ENCODE measurements at regions not wholly inside any gene's neighbourhood (a gene's known extent, or its start where the extent isn't known, plus 50 kb on each side); places are given as distances from the start of the nearest gene placed in this dataset.

DNA sequence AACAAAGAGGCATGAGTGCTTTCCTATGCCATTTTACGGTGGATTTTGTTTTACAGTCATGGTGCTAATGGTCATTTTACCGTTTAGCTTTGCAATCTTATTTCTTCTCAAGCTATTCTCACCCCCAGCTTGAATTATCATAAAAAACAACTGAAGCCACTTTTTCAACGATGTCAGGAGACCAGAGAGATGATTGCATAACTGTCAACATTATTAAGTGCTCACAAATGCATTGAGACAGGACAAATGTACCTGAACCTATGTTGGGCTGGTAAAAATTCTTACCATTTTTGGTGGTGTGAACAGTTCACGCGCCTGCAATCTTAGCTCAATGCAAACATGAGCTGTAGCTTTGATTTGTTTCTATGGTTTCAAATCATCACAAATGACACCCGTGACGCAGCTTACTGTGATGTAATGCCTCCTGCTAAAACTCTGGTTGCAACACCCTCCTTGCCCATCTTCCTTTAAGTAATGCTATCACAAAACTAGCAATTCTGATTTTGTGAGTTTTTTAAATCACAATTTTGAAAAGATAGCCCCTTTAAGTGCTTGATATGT is 104.4 kb downstream of the UCHL5 start:
- no peak for ATAC-seq
- TF ChIP-seq ZNF70 (CRISPR knock-in tag; IDR thresholded peaks at IDR 0.05) (no peak), ISL1 (CRISPR knock-in tag; IDR thresholded peaks at IDR 0.05) (no peak), GLIS3 (CRISPR knock-in tag; IDR thresholded peaks at IDR 0.05) (no peak), POU6F1 (CRISPR knock-in tag; IDR thresholded peaks at IDR 0.05; ENCODE audit: borderline replicate concordance, low read depth) (no peak), ZFP30 (CRISPR knock-in tag; IDR thresholded peaks at IDR 0.05) (no peak), TCF4 (CRISPR knock-in tag; IDR thresholded peaks at IDR 0.05; ENCODE audit: borderline replicate concordance) (no peak), ESRRG (CRISPR knock-in tag; IDR thresholded peaks at IDR 0.05) (no peak), PATZ1 (CRISPR knock-in tag; IDR thresholded peaks at IDR 0.05; ENCODE audit: borderline replicate concordance) (no peak), TSHZ2 (CRISPR knock-in tag; IDR thresholded peaks at IDR 0.05) (no peak), SNAI2 (CRISPR knock-in tag; IDR thresholded peaks at IDR 0.05) (no peak), ZC3H10 (CRISPR knock-in tag; IDR thresholded peaks at IDR 0.05) (no peak), PPARA (CRISPR knock-in tag; IDR thresholded peaks at IDR 0.05; ENCODE audit: borderline replicate concordance) (no peak), RARB (CRISPR knock-in tag; IDR thresholded peaks at IDR 0.05) (no peak), OSR1 (CRISPR knock-in tag; IDR thresholded peaks at IDR 0.05) (no peak), ZFP3 (CRISPR knock-in tag; IDR thresholded peaks at IDR 0.05) (no peak), ARNTL (CRISPR knock-in tag; IDR thresholded peaks at IDR 0.05; ENCODE audit: borderline replicate concordance, low read depth) (no peak), ZNF565 (CRISPR knock-in tag; conservative IDR thresholded peaks at IDR 0.05; ENCODE audit: low read depth) (no peak)
- TF ChIP-seq, protein P1, sequence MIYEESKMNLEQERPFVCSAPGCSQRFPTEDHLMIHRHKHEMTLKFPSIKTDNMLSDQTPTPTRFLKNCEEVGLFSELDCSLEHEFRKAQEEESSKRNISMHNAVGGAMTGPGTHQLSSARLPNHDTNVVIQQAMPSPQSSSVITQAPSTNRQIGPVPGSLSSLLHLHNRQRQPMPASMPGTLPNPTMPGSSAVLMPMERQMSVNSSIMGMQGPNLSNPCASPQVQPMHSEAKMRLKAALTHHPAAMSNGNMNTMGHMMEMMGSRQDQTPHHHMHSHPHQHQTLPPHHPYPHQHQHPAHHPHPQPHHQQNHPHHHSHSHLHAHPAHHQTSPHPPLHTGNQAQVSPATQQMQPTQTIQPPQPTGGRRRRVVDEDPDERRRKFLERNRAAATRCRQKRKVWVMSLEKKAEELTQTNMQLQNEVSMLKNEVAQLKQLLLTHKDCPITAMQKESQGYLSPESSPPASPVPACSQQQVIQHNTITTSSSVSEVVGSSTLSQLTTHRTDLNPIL (CRISPR knock-in tag; IDR thresholded peaks at IDR 0.05; ENCODE audit: low read depth) = no peak
- TF ChIP-seq, protein P2, sequence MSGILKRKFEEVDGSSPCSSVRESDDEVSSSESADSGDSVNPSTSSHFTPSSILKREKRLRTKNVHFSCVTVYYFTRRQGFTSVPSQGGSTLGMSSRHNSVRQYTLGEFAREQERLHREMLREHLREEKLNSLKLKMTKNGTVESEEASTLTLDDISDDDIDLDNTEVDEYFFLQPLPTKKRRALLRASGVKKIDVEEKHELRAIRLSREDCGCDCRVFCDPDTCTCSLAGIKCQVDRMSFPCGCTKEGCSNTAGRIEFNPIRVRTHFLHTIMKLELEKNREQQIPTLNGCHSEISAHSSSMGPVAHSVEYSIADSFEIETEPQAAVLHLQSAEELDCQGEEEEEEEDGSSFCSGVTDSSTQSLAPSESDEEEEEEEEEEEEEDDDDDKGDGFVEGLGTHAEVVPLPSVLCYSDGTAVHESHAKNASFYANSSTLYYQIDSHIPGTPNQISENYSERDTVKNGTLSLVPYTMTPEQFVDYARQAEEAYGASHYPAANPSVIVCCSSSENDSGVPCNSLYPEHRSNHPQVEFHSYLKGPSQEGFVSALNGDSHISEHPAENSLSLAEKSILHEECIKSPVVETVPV (CRISPR knock-in tag; IDR thresholded peaks at IDR 0.05) = no peak

GRCh38 chr1:192958350-192958749 is 100.8 kb downstream of the UCHL5 start:
- ATAC-seq = no peak
- TF ChIP-seq ZFP30 (CRISPR knock-in tag; IDR thresholded peaks at IDR 0.05) = no peak

DNA sequence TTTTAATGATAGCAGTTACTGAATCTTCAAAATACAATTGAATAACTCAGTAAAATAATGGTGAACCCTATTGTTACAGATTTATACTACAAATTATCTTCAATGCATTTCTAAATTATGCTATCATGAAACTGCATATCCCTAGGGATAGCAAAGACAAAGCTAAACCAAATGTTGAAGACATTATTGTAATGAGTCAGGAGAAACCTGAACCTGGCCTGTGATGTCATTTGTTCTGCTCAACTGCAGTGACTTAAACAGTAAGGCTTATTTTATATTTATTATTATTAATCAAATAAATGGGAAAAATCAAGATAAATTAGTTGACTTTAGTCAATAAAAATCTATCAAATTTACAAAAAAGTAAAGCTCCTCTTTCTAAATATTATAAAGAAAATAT is 100.3 kb downstream of the UCHL5 start:
- TF ChIP-seq ZNF8 (CRISPR knock-in tag; IDR thresholded peaks at IDR 0.05) (no peak), GLIS3 (CRISPR knock-in tag; IDR thresholded peaks at IDR 0.05) (no peak), TOX (CRISPR knock-in tag; IDR thresholded peaks at IDR 0.05; ENCODE audit: borderline replicate concordance) (no peak), SNAI2 (CRISPR knock-in tag; IDR thresholded peaks at IDR 0.05) (no peak), BACH2 (CRISPR knock-in tag; IDR thresholded peaks at IDR 0.05; ENCODE audit: borderline replicate concordance) (no peak), TCF4 (CRISPR knock-in tag; IDR thresholded peaks at IDR 0.05; ENCODE audit: borderline replicate concordance) (no peak), ESRRG (CRISPR knock-in tag; IDR thresholded peaks at IDR 0.05) (no peak), CSDC2 (CRISPR knock-in tag; IDR thresholded peaks at IDR 0.05) (no peak), PATZ1 (CRISPR knock-in tag; IDR thresholded peaks at IDR 0.05; ENCODE audit: borderline replicate concordance) (no peak), ZFP30 (CRISPR knock-in tag; IDR thresholded peaks at IDR 0.05) (no peak), ZNF565 (CRISPR knock-in tag; conservative IDR thresholded peaks at IDR 0.05; ENCODE audit: low read depth) (no peak)
- TF ChIP-seq, protein P1 (CRISPR knock-in tag; IDR thresholded peaks at IDR 0.05; ENCODE audit: low read depth) = no peak
- peak; percentile 74 for ATAC-seq
